ENCODE measurements at regions not wholly inside any gene's neighbourhood (a gene's known extent, or its start where the extent isn't known, plus 50 kb on each side); places are given as distances from the start of the nearest gene placed in this dataset.

- no peak for DNase-seq
Measured at GRCh38 chr1:79693441-79694114, 687.0 kb upstream of the ADGRL4 start.

- DNase-seq: no peak
Measured at GRCh38 chr1:79692519-79692918, 686.0 kb upstream of the ADGRL4 start.

GRCh38 chr1:79688932-79689331 lies 682.4 kb upstream of the ADGRL4 start:
- no peak for DNase-seq

GRCh38 chr1:79683420-79683819 lies 676.9 kb upstream of the ADGRL4 start:
- no peak for DNase-seq

- no peak for DNase-seq
Measured at GRCh38 chr1:79682478-79682877, 675.9 kb upstream of the ADGRL4 start.

- DNase-seq: no peak
Measured at GRCh38 chr1:79681382-79681781, 674.9 kb upstream of the ADGRL4 start.

GRCh38 chr1:79679916-79680315 lies 673.4 kb upstream of the ADGRL4 start:
- DNase-seq: no peak

GRCh38 chr1:79667848-79668696 lies 661.5 kb upstream of the ADGRL4 start:
- DNase-seq: no peak

- no peak for DNase-seq
Measured at GRCh38 chr1:79667166-79667565, 660.6 kb upstream of the ADGRL4 start.

GRCh38 chr1:79663916-79664315 lies 657.4 kb upstream of the ADGRL4 start:
- DNase-seq: no peak

- no peak for DNase-seq
Measured at GRCh38 chr1:79662596-79662995, 656.1 kb upstream of the ADGRL4 start.

- no peak for DNase-seq
Measured at GRCh38 chr1:79660129-79660528, 653.6 kb upstream of the ADGRL4 start.

GRCh38 chr1:79657951-79658658 lies 651.6 kb upstream of the ADGRL4 start:
- DNase-seq: no peak

GRCh38 chr1:79655876-79656275 lies 649.3 kb upstream of the ADGRL4 start:
- DNase-seq: no peak

GRCh38 chr1:79652426-79652825 lies 645.9 kb upstream of the ADGRL4 start:
- DNase-seq: no peak

- no peak for DNase-seq
Measured at GRCh38 chr1:79648126-79648525, 641.6 kb upstream of the ADGRL4 start.

GRCh38 chr1:79646880-79647279 lies 640.4 kb upstream of the ADGRL4 start:
- DNase-seq: no peak

- no peak for DNase-seq
Measured at GRCh38 chr1:79638382-79638781, 631.9 kb upstream of the ADGRL4 start.

GRCh38 chr1:79633456-79633855 lies 626.9 kb upstream of the ADGRL4 start:
- no peak for DNase-seq

GRCh38 chr1:79629414-79629813 lies 622.9 kb upstream of the ADGRL4 start:
- no peak for DNase-seq

GRCh38 chr1:79617777-79618176 lies 611.2 kb upstream of the ADGRL4 start:
- no peak for DNase-seq

GRCh38 chr1:79614762-79615161 lies 608.2 kb upstream of the ADGRL4 start:
- no peak for DNase-seq

GRCh38 chr1:79614106-79614505 lies 607.6 kb upstream of the ADGRL4 start:
- no peak for DNase-seq

GRCh38 chr1:79613046-79613445 lies 606.5 kb upstream of the ADGRL4 start:
- DNase-seq: no peak
